ENCODE measurements at regions not wholly inside any gene's neighbourhood (a gene's known extent, or its start where the extent isn't known, plus 50 kb on each side); places are given as distances from the start of the nearest gene placed in this dataset.

DNA sequence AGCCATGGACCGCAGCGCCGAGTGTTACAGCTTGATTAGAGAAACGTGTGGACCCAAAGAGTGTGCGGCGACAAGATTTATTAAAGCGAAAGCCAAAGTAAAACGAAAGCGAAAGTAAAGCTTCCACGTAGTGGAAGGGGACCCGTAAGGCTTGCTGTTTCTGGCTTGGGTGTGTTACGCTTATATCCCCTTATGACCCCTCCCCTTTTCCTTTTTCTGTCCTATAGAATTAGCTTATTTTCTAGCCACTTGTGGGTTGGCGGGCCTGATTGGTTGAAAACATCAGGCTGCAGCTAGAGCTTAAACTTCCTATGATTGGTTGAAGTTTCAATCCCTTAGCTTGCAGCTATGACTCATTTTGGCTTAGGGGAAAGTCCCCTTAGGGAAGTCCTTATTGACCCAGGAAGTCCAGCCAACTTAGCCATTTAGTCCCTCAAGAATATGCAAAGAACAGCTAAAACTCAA lies 969.7 kb downstream of the DCDC2C start:
- TF ChIP-seq, protein P1, sequence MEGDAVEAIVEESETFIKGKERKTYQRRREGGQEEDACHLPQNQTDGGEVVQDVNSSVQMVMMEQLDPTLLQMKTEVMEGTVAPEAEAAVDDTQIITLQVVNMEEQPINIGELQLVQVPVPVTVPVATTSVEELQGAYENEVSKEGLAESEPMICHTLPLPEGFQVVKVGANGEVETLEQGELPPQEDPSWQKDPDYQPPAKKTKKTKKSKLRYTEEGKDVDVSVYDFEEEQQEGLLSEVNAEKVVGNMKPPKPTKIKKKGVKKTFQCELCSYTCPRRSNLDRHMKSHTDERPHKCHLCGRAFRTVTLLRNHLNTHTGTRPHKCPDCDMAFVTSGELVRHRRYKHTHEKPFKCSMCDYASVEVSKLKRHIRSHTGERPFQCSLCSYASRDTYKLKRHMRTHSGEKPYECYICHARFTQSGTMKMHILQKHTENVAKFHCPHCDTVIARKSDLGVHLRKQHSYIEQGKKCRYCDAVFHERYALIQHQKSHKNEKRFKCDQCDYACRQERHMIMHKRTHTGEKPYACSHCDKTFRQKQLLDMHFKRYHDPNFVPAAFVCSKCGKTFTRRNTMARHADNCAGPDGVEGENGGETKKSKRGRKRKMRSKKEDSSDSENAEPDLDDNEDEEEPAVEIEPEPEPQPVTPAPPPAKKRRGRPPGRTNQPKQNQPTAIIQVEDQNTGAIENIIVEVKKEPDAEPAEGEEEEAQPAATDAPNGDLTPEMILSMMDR (IDR thresholded peaks at IDR 0.05; ENCODE audit: insufficient read depth, low read length, poor library complexity, severe bottlenecking): no peak
- TF ChIP-seq EZH2phosphoT487 (conservative IDR thresholded peaks at IDR 0.05; ENCODE audit: low read length): no peak
